OCI-LY7 (cell line): ENCODE measurements at regions not wholly inside any gene's neighbourhood (a gene's known extent, or its start where the extent isn't known, plus 50 kb on each side); places are given as distances from the start of the nearest gene placed in this dataset.

Source experiments
- BruUV-seq: library from RNA; stranded (reverse); fragments of 400-500 nt; replicated peaks from 2 replicates; lab custom pipeline; 2021; lab: Mats Ljungman, UMichigan
- CTCF ChIA-PET: fragments of 300-600 bp; sonication (Branson Sonifier 250); formaldehyde crosslinking; loops from one replicate; lab custom pipeline; 2022; ENCODE audit warnings: antibody characterized with exemption; ENCODE audit not compliant: unreplicated experiment; lab: Charles Lee
- POLR2A ChIA-PET: fragments of 300-600 bp; sonication (Branson Sonifier 250); formaldehyde crosslinking; loops from one replicate; lab custom pipeline; 2022; ENCODE audit warnings: antibody characterized with exemption; lab: Charles Lee
- DNase-seq: peaks from one replicate; pipeline ENCODE4 v3.0.0-alpha.2; 2015; ENCODE audit warnings: low spot score
- H2AFZ ChIP-seq: fragments of 200-600 bp; sonication (generic), shearing (Covaris generic); 2 replicates; pipeline ENCODE4 v1.6.1; 2014; ENCODE audit warnings: mild to moderate bottlenecking, antibody characterized with exemption, low read length, moderate library complexity
- H3K27ac ChIP-seq: fragments of 200-600 bp; sonication (generic); 2 replicates; pipeline ENCODE4 v1.5.1; 2014; ENCODE audit warnings: mixed run types, low read depth, mild to moderate bottlenecking, moderate library complexity, low read length, inconsistent platforms; ENCODE audit not compliant: poor library complexity, severe bottlenecking
- H3K36me3 ChIP-seq: fragments of 200-600 bp; sonication (generic); 2 replicates; pipeline ENCODE4 v1.6.1; 2014; ENCODE audit warnings: mild to moderate bottlenecking, antibody characterized with exemption, low read length, moderate library complexity, mixed read lengths; ENCODE audit not compliant: insufficient read depth
- H3K4me1 ChIP-seq: fragments of 200-600 bp; sonication (generic); 2 replicates; pipeline ENCODE4 v1.5.1; 2014; ENCODE audit warnings: mild to moderate bottlenecking, low read length; ENCODE audit not compliant: insufficient read depth, poor library complexity, severe bottlenecking
- H3K4me2 ChIP-seq: fragments of 200-600 bp; sonication (generic); 2 replicates; pipeline ENCODE4 v1.6.1; 2014; ENCODE audit warnings: mild to moderate bottlenecking, low read length
- H3K4me3 ChIP-seq: fragments of 200-600 bp; sonication (generic); 2 replicates; pipeline ENCODE4 v1.5.1; 2014; ENCODE audit warnings: mild to moderate bottlenecking, low read depth, low read length; ENCODE audit not compliant: poor library complexity, severe bottlenecking
- H3K79me2 ChIP-seq: fragments of 200-600 bp; sonication (generic); 2 replicates; pipeline ENCODE4 v1.6.1; 2016; ENCODE audit warnings: low read depth, mild to moderate bottlenecking, low read length, moderate library complexity, mixed read lengths; ENCODE audit not compliant: insufficient read depth
- H3K9me2 ChIP-seq: fragments of 200-600 bp; sonication (generic); 2 replicates; pipeline ENCODE4 v1.6.1; 2016; ENCODE audit warnings: mild to moderate bottlenecking, low read length, mixed read lengths; ENCODE audit not compliant: insufficient read depth
- H3K9me3 ChIP-seq: fragments of 200-600 bp; sonication (generic); 2 replicates; pipeline ENCODE4 v1.6.1; 2014; ENCODE audit warnings: mild to moderate bottlenecking, mixed run types, low read length, mixed read lengths
- H4K20me1 ChIP-seq: fragments of 200-600 bp; sonication (generic); 2 replicates; pipeline ENCODE4 v1.6.1; 2014; ENCODE audit warnings: mild to moderate bottlenecking, antibody characterized with exemption, low read length, moderate library complexity, mixed read lengths; ENCODE audit not compliant: insufficient read depth
- CTCF ChIP-seq: fragments of 200-600 bp; sonication (generic); conservative IDR thresholded peaks from 2 replicates; pipeline ENCODE4 v1.5.1; 2014; ENCODE audit warnings: mild to moderate bottlenecking, antibody characterized with exemption, low read length, moderate library complexity, mixed read lengths
- EZH2phosphoT487 ChIP-seq: fragments of 200-600 bp; sonication (generic); IDR thresholded peaks from 2 replicates; pipeline ENCODE4 v1.6.1; 2018; ENCODE audit warnings: low read depth, borderline replicate concordance, mild to moderate bottlenecking, mixed run types, antibody characterized with exemption, low read length, moderate library complexity, mixed read lengths
- intact Hi-C: fragments of 100-400 bp; cut with micrococcal nuclease; formaldehyde crosslinking; loops from one replicate; pipeline ENCODE4 v1.10.0; 2022; ENCODE audit not compliant: unreplicated experiment

GRCh38 chr11:134823970-134824369, 411.9 kb upstream of the B3GAT1 start:
- BruUV-seq = no TSS peak
- H3K9me3 ChIP-seq = no peaks in the 10 kb centered on the region
- no peak for DNase-seq
- H3K4me2 ChIP-seq = no peak overlapping the region
- no peak overlapping the region for H3K4me3 ChIP-seq
- no peaks in the 10 kb centered on the region for H3K36me3 ChIP-seq
- H2AFZ ChIP-seq = no peak overlapping the region
- no peaks in the 10 kb centered on the region for H4K20me1 ChIP-seq
- ChIA-PET POLR2A (no interaction called here), CTCF (no interaction called here)
- H3K4me1 ChIP-seq = no peaks in the 10 kb centered on the region
- TF ChIP-seq CTCF = no peak
- no peak for TF ChIP-seq EZH2phosphoT487
- intact Hi-C loops = no loop called here
- no peak overlapping the region for H3K27ac ChIP-seq
- no peaks in the 10 kb centered on the region for H3K79me2 ChIP-seq
- no peaks in the 10 kb centered on the region for H3K9me2 ChIP-seq

GRCh38 chr11:134822897-134823296, 410.9 kb upstream of the B3GAT1 start:
- intact Hi-C loops = no loop called here
- Histone ChIP-seq H3K79me2 (no peaks in the 10 kb centered on the region), H3K9me2 (no peaks in the 10 kb centered on the region), H3K4me3 (no peak overlapping the region), H2AFZ (no peak overlapping the region), H3K36me3 (no peaks in the 10 kb centered on the region), H3K4me1 (no peaks in the 10 kb centered on the region), H3K4me2 (no peak overlapping the region), H3K9me3 (no peaks in the 10 kb centered on the region), H4K20me1 (no peaks in the 10 kb centered on the region), H3K27ac (no peak overlapping the region)
- TF ChIP-seq EZH2phosphoT487 (no peak), CTCF (no peak)
- BruUV-seq = no TSS peak
- no peak for DNase-seq
- ChIA-PET CTCF (no interaction called here), POLR2A (no interaction called here)

- BruUV-seq = no TSS peak
- H3K9me2 ChIP-seq = no peaks in the 10 kb centered on the region
- POLR2A ChIA-PET = no interaction called here
- H3K9me3 ChIP-seq = no peaks in the 10 kb centered on the region
- intact Hi-C loops = no loop called here
- no peak for DNase-seq
- H4K20me1 ChIP-seq = no peaks in the 10 kb centered on the region
- TF ChIP-seq EZH2phosphoT487 = no peak
- TF ChIP-seq CTCF = no peak
- H3K79me2 ChIP-seq = no peaks in the 10 kb centered on the region
- H2AFZ ChIP-seq = no peak overlapping the region
- no peak overlapping the region for H3K4me3 ChIP-seq
- H3K4me1 ChIP-seq = no peaks in the 10 kb centered on the region
- no peak overlapping the region for H3K27ac ChIP-seq
- no peaks in the 10 kb centered on the region for H3K36me3 ChIP-seq
- H3K4me2 ChIP-seq = no peak overlapping the region
- CTCF ChIA-PET = no interaction called here
Measured at GRCh38 chr11:134821422-134821821, 409.4 kb upstream of the B3GAT1 start.
